Calu3 (cell line): ENCODE measurements at regions not wholly inside any gene's neighbourhood (a gene's known extent, or its start where the extent isn't known, plus 50 kb on each side); places are given as distances from the start of the nearest gene placed in this dataset.

Source experiments
- BruUV-seq: library from RNA; stranded (reverse); fragments of 400-500 nt; replicated peaks from 2 replicates; lab custom pipeline; 2021; lab: Mats Ljungman, UMichigan
- CTCF ChIA-PET: fragments of 300-600 bp; sonication (Branson Sonifier 250); formaldehyde crosslinking; loops from one replicate; lab custom pipeline; 2022; ENCODE audit warnings: antibody characterized with exemption; lab: Charles Lee
- DNase-seq: peaks from one replicate; pipeline ENCODE4 v3.0.0; 2022
- H3K27ac Mint-ChIP-seq: one replicate; pipeline ENCODE4 v1.8.0; 2022; ENCODE audit warnings: mixed read lengths; ENCODE audit not compliant: unreplicated experiment
- H3K27me3 Mint-ChIP-seq: one replicate; pipeline ENCODE4 v1.8.0; 2022; ENCODE audit warnings: mixed read lengths; ENCODE audit not compliant: unreplicated experiment
- H3K36me3 Mint-ChIP-seq: one replicate; pipeline ENCODE4 v1.8.0; 2022; ENCODE audit warnings: mild to moderate bottlenecking, moderate library complexity, mixed read lengths; ENCODE audit not compliant: insufficient read depth, unreplicated experiment
- H3K4me1 Mint-ChIP-seq: one replicate; pipeline ENCODE4 v1.8.0; 2022; ENCODE audit warnings: mild to moderate bottlenecking, low read depth, mixed read lengths; ENCODE audit not compliant: unreplicated experiment
- H3K4me3 Mint-ChIP-seq: one replicate; pipeline ENCODE4 v1.8.0; 2022; ENCODE audit warnings: mild to moderate bottlenecking, low read depth, moderate library complexity, mixed read lengths; ENCODE audit not compliant: unreplicated experiment
- H3K9me3 Mint-ChIP-seq: one replicate; pipeline ENCODE4 v1.8.0; 2022; ENCODE audit warnings: low read depth, mixed read lengths; ENCODE audit not compliant: unreplicated experiment
- CTCF ChIP-seq: fragments of 200-600 bp; IDR thresholded peaks from one replicate; pipeline ENCODE4 v1.8.0; 2022; ENCODE audit warnings: antibody characterized with exemption; ENCODE audit not compliant: unreplicated experiment
- intact Hi-C: fragments of 100-400 bp; cut with micrococcal nuclease; formaldehyde crosslinking; loops from one replicate; pipeline ENCODE4 v1.10.0; 2022; ENCODE audit not compliant: unreplicated experiment

- no peak for DNase-seq
- CTCF ChIA-PET = no interaction called here
- intact Hi-C loops = no loop called here
- Mint-ChIP-seq H3K36me3 (no peaks in the 10 kb centered on the region), H3K4me1 (no peaks in the 10 kb centered on the region), H3K4me3 (no peak overlapping the region), H3K9me3 (peaks cover 12% of the 10 kb centered on the region), H3K27me3 (no peaks in the 10 kb centered on the region), H3K27ac (no peak overlapping the region)
- no TSS peak for BruUV-seq
- TF ChIP-seq CTCF = no peak
These were observed 146.7 kb upstream of the ALKAL2 start for GRCh38 chr2:434625-435024.

GRCh38 chr2:433216-433615, 145.3 kb upstream of the ALKAL2 start:
- H3K36me3 Mint-ChIP-seq = no peaks in the 10 kb centered on the region
- DNase-seq = no peak
- no peaks in the 10 kb centered on the region for H3K27me3 Mint-ChIP-seq

GRCh38 chr2:430291-431040, 142.6 kb upstream of the ALKAL2 start:
- CTCF ChIA-PET = no interaction called here
- Mint-ChIP-seq H3K4me3 (no peak overlapping the region), H3K27ac (no peak overlapping the region), H3K9me3 (peaks cover 13% of the 10 kb centered on the region), H3K4me1 (no peaks in the 10 kb centered on the region), H3K36me3 (no peaks in the 10 kb centered on the region), H3K27me3 (no peaks in the 10 kb centered on the region)
- DNase-seq = no peak
- intact Hi-C loops = no loop called here
- TF ChIP-seq CTCF = no peak
- no TSS peak for BruUV-seq

More at GRCh38 chr2:433216-433615, 145.3 kb upstream of the ALKAL2 start:
- no peaks in the 10 kb centered on the region for H3K4me1 Mint-ChIP-seq
- TF ChIP-seq CTCF = no peak
- no TSS peak for BruUV-seq
- CTCF ChIA-PET = no interaction called here
- no peak overlapping the region for H3K27ac Mint-ChIP-seq
- intact Hi-C loops = no loop called here
- H3K9me3 Mint-ChIP-seq = peaks cover 10% of the 10 kb centered on the region
- no peak overlapping the region for H3K4me3 Mint-ChIP-seq

- H3K4me3 Mint-ChIP-seq = no peak overlapping the region
- intact Hi-C loops = no loop called here
These were observed 141.8 kb upstream of the ALKAL2 start for GRCh38 chr2:429575-430254.

More at GRCh38 chr2:429575-430254, 141.8 kb upstream of the ALKAL2 start:
- Mint-ChIP-seq H3K4me1 (no peaks in the 10 kb centered on the region), H3K27me3 (no peaks in the 10 kb centered on the region), H3K36me3 (no peaks in the 10 kb centered on the region), H3K9me3 (peaks cover 10% of the 10 kb centered on the region), H3K27ac (no peak overlapping the region)
- no TSS peak for BruUV-seq
- CTCF ChIA-PET = no interaction called here
- no peak for DNase-seq
- no peak for TF ChIP-seq CTCF
